WTC11 (cell line): ENCODE measurements at regions not wholly inside any gene's neighbourhood (a gene's known extent, or its start where the extent isn't known, plus 50 kb on each side); places are given as distances from the start of the nearest gene placed in this dataset.
"Not testable (repeated sequence)": the region's sequence is repeated elsewhere in the genome, so short reads cannot be mapped to it uniquely, and the experiment has no call there.

Experiments used
- ATAC-seq: fragments of 200-7000 bp; cut with Tn5 transposase; 2 replicates; pipeline ENCODE4 v1.10.0; 2021; ENCODE audit warnings: mild to moderate bottlenecking, moderate library complexity
- CTCF ChIA-PET: fragments of 300-600 bp; sonication (Branson Sonifier 250); formaldehyde crosslinking; loops from one replicate; lab custom pipeline; 2021; ENCODE audit warnings: antibody characterized with exemption; lab: Charles Lee
- POLR2A ChIA-PET: fragments of 350-600 bp; sonication (Branson Sonifier 250); formaldehyde crosslinking; loops from one replicate; lab custom pipeline; 2021; ENCODE audit warnings: antibody characterized with exemption; lab: Charles Lee
- DNase-seq: peaks from one replicate; pipeline ENCODE4 v3.0.0; 2021; ENCODE audit warnings: low spot score
- H3K27ac Mint-ChIP-seq: 2 replicates; pipeline ENCODE4 v1.8.0; 2021; ENCODE audit warnings: mixed read lengths
- H3K27me3 Mint-ChIP-seq: 2 replicates; pipeline ENCODE4 v1.8.0; 2021; ENCODE audit warnings: low read depth, mild to moderate bottlenecking, moderate library complexity, mixed read lengths
- H3K36me3 Mint-ChIP-seq: 2 replicates; pipeline ENCODE4 v1.8.0; 2021; ENCODE audit warnings: mixed read lengths
- H3K4me1 Mint-ChIP-seq: 2 replicates; pipeline ENCODE4 v1.8.0; 2022; ENCODE audit warnings: mixed read lengths
- H3K4me3 Mint-ChIP-seq: 2 replicates; pipeline ENCODE4 v1.8.0; 2021; ENCODE audit warnings: mild to moderate bottlenecking, moderate library complexity, mixed read lengths
- H3K9me3 Mint-ChIP-seq: 2 replicates; pipeline ENCODE4 v1.8.0; 2021; ENCODE audit warnings: mixed read lengths
- ATF1 ChIP-seq: sonication (generic); formaldehyde crosslinking; IDR thresholded peaks from 2 replicates; pipeline ENCODE4 v1.8.1; 2023; ENCODE audit warnings: mild to moderate bottlenecking, moderate library complexity, missing genetic modification reagents
- CREM ChIP-seq: sonication (generic); formaldehyde crosslinking; IDR thresholded peaks from 2 replicates; pipeline ENCODE4 v1.8.1; 2022; ENCODE audit warnings: mild to moderate bottlenecking, missing genetic modification reagents, moderate library complexity
- FOXP1 ChIP-seq: sonication (generic); formaldehyde crosslinking; IDR thresholded peaks from 2 replicates; pipeline ENCODE4 v1.8.0; 2022; ENCODE audit warnings: missing genetic modification reagents, mild to moderate bottlenecking, moderate library complexity, borderline replicate concordance
- MXD4 ChIP-seq: fragments of 250-450 bp; sonication (Bioruptor Pico); IDR thresholded peaks from 2 replicates; pipeline ENCODE4 v1.8.0; 2021; ENCODE audit warnings: mild to moderate bottlenecking, moderate library complexity, borderline replicate concordance
- NFYB ChIP-seq: sonication (generic); formaldehyde crosslinking; conservative IDR thresholded peaks from 2 replicates; pipeline ENCODE4 v1.8.0; 2022; ENCODE audit warnings: low read depth, missing genetic modification reagents
- PRRX2 ChIP-seq: fragments of 250-450 bp; sonication (Bioruptor Pico); IDR thresholded peaks from 2 replicates; pipeline ENCODE4 v1.8.0; 2021; ENCODE audit warnings: mild to moderate bottlenecking
- SMAD3 ChIP-seq: sonication (generic); formaldehyde crosslinking; IDR thresholded peaks from 2 replicates; pipeline ENCODE4 v1.8.0; 2022; ENCODE audit warnings: missing genetic modification reagents, mild to moderate bottlenecking, borderline replicate concordance
- STAT6 ChIP-seq: sonication (generic); formaldehyde crosslinking; conservative IDR thresholded peaks from 2 replicates; pipeline ENCODE4 v1.8.1; 2023; ENCODE audit warnings: mild to moderate bottlenecking, low read depth, missing genetic modification reagents, moderate library complexity
- ZMAT4 ChIP-seq: fragments of 250-450 bp; sonication (Bioruptor Pico); IDR thresholded peaks from 2 replicates; pipeline ENCODE4 v1.9.0; 2021; ENCODE audit warnings: mild to moderate bottlenecking
- ZNF263 ChIP-seq: sonication (generic); formaldehyde crosslinking; IDR thresholded peaks from 2 replicates; pipeline ENCODE4 v1.8.1; 2022; ENCODE audit warnings: low read depth, mild to moderate bottlenecking, moderate library complexity, missing genetic modification reagents
- ZNF281 ChIP-seq: sonication (generic); formaldehyde crosslinking; IDR thresholded peaks from 2 replicates; pipeline ENCODE4 v1.8.0; 2023; ENCODE audit warnings: mild to moderate bottlenecking, missing genetic modification reagents
- TF ChIP-seq, protein P1 (sequence below): fragments of 250-450 bp; sonication (Bioruptor Pico); conservative IDR thresholded peaks from 2 replicates; pipeline ENCODE4 v1.9.0; 2021; ENCODE audit warnings: mild to moderate bottlenecking

- no peak for TF ChIP-seq STAT6
- TF ChIP-seq, protein P1, sequence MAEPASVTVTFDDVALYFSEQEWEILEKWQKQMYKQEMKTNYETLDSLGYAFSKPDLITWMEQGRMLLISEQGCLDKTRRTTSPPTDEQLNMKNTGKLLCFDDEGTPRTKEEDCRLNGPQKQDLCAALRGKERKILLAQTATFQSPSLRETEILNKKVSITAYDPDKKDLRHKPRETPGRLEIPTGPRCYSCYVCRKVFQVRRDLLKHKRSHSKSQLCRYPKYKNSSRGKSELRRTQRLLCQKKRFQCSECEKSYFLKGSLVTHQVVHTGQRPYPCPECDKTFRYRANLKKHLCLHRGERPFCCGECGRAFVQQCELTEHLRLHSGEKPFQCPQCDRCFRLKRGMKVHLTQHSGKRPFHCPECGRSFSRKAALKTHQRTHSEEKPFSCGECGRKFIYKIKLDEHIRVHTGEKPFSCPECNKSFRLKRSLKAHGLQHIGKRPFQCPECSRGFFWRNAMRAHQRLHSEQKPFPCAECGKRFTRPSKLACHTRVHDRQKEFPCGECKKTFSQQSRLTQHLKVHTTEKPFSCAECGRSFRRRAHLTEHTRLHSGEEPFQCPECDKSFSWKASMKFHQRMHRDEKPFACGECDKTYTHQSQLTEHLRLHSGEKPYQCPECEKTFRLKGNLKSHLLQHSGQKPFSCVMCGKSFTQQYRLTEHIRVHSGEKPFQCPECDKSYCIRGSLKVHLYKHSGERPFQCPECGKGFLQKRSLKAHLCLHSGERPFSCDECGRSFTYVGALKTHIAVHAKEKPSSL: no peak
- no peak for TF ChIP-seq MXD4 (CRISPR knock-in tag)
- no peak for TF ChIP-seq CREM (CRISPR knock-in tag)
- no peak for TF ChIP-seq ZMAT4 (CRISPR knock-in tag)
- TF ChIP-seq ZNF263 (CRISPR knock-in tag): no peak
- no peak for TF ChIP-seq ATF1 (CRISPR knock-in tag)
- no peak for TF ChIP-seq ZNF281 (CRISPR knock-in tag)
- TF ChIP-seq, all 79 proteins: peak for 0
These were observed 449.7 kb upstream of the CHAC2 start (continued) for GRCh38 chr2:53317861-53318260.

GRCh38 chr2:53315149-53315548 lies 452.5 kb upstream of the CHAC2 start:
- Mint-ChIP-seq H3K36me3 (no peaks in the 10 kb centered on the region), H3K27me3 (no peaks in the 10 kb centered on the region)
- no peak for ATAC-seq
- TF ChIP-seq PRRX2 (CRISPR knock-in tag): no peak
- TF ChIP-seq FOXP1: no peak
- TF ChIP-seq, all 79 proteins: peak for 0
- Mint-ChIP-seq H3K4me3 (no peak overlapping the region), H3K4me1 (peaks cover 15% of the 10 kb centered on the region), H3K27ac (no peak overlapping the region), H3K9me3 (no peaks in the 10 kb centered on the region)
- ChIA-PET POLR2A (no interaction called here), CTCF (no interaction called here)
- no peak for DNase-seq

GRCh38 chr2:53314718-53315117 lies 452.9 kb upstream of the CHAC2 start:
- no peak for DNase-seq
- Mint-ChIP-seq H3K27me3 (no peaks in the 10 kb centered on the region), H3K4me1 (peaks cover 15% of the 10 kb centered on the region), H3K9me3 (no peaks in the 10 kb centered on the region), H3K4me3 (no peak overlapping the region), H3K27ac (no peak overlapping the region), H3K36me3 (no peaks in the 10 kb centered on the region)
- ChIA-PET POLR2A (no interaction called here), CTCF (no interaction called here)
- ATAC-seq: no peak
- TF ChIP-seq NFYB (CRISPR knock-in tag) (no peak), SMAD3 (CRISPR knock-in tag) (no peak)

DNA sequence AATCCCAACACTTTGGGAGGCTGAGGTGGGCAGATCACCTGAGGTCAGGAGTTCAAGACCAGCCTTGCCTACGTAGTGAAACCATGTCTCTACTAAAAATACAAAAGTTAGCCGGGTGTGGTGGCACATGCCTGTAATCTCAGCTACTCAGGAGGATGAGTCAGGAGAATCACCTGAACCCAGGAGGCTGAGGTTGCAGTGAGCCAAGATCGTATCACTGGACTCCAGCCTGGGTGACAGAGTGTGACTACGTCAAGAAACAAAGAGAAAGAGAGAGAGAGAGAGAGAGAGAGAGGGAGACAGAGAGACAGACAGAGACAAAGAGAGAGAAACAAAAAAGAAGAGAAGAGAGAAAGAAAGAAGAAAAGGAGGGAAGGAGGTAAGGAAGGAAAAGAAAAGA lies 454.0 kb upstream of the CHAC2 start:
- Mint-ChIP-seq H3K27ac (peak overlapping the region; percentile 33; the same call in 1 of the 2 replicates), H3K4me1 (peaks cover 16% of the 10 kb centered on the region)
- ATAC-seq, POLR2A ChIA-PET, CTCF ChIA-PET, H3K4me3 Mint-ChIP-seq, H3K27me3 Mint-ChIP-seq, DNase-seq, H3K36me3 Mint-ChIP-seq, H3K9me3 Mint-ChIP-seq: not testable (repeated sequence)
